GM19397 (cell line): ENCODE measurements at regions not wholly inside any gene's neighbourhood (a gene's known extent, or its start where the extent isn't known, plus 50 kb on each side); places are given as distances from the start of the nearest gene placed in this dataset.

ENCODE experiments used
- ATAC-seq: cut with Tn5 transposase; IDR thresholded peaks from one replicate; pipeline ENCODE4 v1.9.1; 2021; ENCODE audit warnings: mild to moderate bottlenecking, moderate library complexity; ENCODE audit not compliant: unreplicated experiment

- ATAC-seq: no peak
Observed at GRCh38 chr4:20351360-20352162, 99.9 kb downstream of the SLIT2 start.

DNA sequence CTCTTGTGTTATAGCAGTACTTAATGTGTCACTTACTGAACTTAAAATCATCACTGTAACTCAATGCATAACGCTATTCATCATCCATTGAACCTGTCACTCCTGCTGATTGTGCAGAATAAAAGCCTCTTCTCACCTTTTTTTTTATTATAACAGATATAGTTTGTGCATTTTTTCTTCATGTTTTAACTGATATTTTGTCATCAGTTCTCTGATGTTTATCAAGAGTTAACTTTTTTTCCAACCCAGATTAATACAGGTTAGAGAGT is 100.4 kb downstream of the SLIT2 start:
- no peak for ATAC-seq

GRCh38 chr4:20353646-20354045 is 101.9 kb downstream of the SLIT2 start:
- ATAC-seq: no peak

- no peak for ATAC-seq
Observed at GRCh38 chr4:20354120-20354519, 102.4 kb downstream of the SLIT2 start.

GRCh38 chr4:20356565-20356964 is 104.9 kb downstream of the SLIT2 start:
- ATAC-seq: no peak

DNA sequence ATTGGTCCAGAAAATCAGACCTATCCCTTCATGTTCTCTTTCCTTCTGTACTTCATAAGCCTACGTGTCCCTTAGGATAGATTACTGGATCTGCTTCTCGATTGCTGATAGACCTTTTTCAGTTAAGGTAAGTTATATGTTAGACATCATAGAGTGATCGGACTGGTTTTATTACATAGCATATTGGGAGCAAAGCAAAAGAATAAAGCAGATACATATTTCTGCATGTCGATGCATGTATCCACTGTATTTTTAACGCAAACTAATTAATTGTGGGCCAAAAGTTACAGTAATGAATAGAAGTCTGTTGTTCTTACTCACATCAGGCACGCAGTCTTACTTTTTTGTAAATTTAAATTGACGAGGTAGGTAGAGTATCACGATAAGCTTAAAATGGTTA is 106.4 kb downstream of the SLIT2 start:
- ATAC-seq: no peak

DNA sequence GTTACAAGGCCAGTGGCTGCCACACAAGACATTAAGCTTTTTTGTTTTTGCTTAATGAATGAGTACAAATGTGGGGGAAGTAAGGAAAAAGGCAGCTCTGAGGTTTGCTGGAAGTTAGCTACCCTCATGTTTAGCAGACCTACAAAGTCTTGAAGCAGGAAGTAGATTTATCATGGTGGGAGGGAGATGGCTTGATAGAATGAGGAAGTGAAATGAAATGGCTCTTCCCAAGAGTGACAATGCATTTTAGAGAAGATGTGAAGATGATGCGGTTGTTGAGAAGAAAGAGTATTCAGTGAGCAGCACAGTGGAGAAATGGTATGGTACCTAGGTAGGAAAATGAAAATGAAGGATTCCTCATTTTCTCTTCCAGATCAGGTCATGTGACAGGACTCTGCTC is 108.0 kb downstream of the SLIT2 start:
- no peak for ATAC-seq

GRCh38 chr4:20362148-20362547 is 110.4 kb downstream of the SLIT2 start:
- no peak for ATAC-seq

DNA sequence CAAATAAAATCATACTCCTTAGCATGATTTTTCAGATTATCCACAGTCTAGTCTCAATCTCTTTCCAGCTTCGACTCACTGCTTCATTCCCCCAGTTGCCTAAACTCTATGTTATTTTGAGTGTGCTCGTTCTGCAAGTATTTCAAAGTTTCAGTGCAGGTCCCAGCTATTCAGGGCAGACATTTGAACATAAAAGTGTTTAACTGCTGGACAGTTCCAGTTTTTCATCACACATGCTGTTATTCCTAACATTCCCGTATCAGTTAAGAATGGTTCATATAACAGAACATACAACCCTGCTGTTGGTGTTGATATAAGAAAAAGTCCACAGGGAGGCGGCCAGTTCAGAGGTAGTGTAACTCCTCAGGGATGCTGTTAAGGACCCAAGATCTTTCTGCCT is 113.3 kb downstream of the SLIT2 start:
- ATAC-seq: no peak

GRCh38 chr4:20367446-20367845 is 115.7 kb downstream of the SLIT2 start:
- no peak for ATAC-seq

- ATAC-seq: no peak
Observed at GRCh38 chr4:20368926-20369325, 117.2 kb downstream of the SLIT2 start.

DNA sequence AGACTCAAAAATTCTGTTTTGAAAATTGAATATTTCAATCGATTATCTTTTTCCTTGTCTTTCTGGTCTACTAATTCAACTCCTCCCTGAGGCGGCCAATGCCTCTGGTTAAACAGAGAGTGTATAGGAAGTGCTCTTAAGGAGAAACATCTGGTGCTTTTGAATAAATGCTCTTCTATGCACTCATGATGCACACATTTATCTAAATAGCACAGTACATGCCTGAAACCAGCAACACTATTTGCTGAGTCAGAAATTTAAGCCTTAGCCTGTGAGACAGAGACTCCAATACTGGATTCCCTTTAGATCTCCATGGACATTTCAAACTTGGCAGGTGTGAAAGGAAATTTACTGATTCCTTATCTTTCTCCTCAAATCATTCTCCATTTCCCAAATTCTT is 118.6 kb downstream of the SLIT2 start:
- ATAC-seq: no peak

DNA sequence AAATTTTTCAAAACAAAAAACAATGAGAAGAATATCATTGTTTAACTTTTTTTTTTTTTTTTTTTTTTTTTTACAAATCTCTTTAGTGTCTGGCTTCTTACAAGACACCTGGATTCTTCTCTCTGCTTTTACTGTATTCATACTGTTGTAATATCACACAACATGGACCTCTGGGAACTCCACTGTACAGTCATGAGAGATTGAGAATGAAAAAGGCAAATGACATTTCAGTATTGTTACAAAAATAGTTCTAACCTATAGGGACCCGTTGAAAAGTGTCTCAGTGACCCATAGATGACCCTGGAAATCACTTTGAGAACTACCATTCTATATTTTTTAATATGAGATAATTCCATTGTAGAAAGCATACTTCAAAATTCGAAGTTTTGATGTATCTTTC is 124.4 kb downstream of the SLIT2 start:
- no peak for ATAC-seq

DNA sequence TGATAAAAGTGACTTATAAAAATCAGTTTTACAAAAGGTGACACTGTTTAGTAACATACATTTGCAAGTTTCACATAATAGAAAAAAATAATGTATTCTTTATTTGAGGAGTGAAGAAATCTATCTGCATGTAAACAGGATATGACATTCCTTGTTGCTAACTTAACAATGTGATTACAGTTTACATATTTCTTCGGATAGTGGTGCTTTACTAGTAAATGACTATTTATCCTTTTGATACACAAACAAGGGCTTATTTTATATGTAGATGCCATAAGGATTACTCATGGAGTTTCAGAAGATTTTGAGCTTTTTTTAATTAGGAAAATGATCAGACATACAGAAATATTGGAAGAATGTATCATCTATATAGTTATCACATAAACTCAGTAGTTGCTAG is 126.5 kb downstream of the SLIT2 start:
- ATAC-seq: no peak

DNA sequence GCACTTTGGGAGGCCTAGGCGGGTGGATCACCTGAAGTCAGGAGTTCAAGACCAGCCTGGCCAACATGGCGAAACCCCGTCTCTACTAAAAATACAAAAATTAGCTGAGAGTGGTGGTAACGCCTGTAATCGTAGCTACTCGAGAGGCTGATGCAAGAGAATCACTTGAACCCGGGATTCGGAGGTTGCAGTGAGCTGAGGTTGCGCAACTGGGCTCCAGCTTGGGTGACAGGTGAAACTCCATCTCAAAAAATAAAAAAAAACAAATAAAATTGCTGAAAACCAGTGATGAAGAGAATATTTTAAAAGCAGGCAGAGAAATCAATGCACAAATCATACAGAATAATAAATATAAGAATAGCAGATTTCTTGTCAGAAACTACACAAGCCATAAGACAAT is 129.3 kb downstream of the SLIT2 start:
- no peak for ATAC-seq

- ATAC-seq: no peak
Observed at GRCh38 chr4:20383283-20383682, 131.6 kb downstream of the SLIT2 start.

DNA sequence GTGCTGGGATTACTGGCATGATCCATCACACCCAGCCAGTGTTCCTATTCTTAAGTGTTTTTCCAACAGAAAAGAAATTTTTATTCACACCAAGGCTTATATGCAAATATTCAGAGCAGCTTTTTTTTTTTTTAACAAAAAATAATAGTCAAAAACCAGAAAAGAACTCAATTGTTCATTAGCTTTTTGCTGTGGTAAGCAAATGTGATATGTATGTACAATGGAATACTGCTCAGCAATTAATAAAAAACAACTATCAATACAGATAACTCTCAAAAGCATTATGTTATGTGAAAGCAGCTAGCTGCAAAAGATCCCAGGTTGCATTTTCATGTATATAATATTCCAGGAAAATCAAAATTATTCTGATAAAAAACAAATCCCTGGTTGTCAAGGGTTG is 132.3 kb downstream of the SLIT2 start:
- no peak for ATAC-seq

DNA sequence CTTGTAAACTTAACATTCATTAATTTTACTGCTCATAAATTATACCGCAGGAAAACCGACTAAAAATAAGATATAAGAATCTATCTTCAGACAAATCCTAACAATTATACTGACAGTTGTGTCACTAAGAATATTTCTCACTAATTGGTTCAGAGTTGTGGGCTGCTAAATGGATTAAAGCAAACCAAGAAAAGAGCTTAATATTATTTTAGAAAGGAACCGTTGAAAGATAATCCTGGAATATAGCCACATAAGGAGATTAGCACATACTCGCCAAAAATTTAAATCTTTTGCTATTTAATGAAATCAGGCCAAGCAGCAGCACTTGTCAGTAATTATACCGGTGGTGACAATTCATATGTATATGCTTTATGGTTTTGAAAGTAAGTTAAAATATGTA is 132.8 kb downstream of the SLIT2 start:
- no peak for ATAC-seq

DNA sequence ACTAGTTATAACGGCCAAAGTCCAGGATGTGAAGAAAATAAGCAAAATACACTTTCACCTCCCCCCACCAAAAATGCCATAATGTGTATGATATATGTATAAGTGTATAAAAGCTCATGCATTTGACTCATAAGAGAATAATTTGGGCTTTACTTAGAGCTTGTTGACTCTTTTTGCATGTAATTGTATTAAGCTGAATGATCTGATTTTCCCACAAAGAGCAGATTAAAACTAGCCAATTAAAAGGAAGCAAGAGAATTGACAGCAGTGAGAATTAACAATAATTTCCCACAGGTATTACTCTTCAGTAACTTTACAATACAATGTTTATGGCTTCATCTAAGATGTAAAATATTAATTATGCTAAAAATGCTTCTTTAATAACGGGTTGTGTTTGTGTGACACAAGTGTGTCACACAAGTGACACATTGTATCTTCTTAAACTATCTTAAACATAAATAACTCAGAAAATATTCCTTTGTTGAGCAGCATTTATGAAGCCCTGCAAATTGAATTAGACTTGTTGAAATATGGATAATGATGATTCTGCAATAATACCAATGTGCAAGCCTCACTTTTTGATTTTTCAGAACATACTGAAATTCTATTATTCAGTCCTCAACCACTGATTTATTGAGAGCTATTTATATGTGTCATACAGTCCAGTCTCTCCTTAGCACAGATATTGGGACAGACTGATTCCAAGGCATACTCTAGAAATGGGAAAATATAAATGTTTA is 134.5 kb downstream of the SLIT2 start:
- ATAC-seq: no peak

DNA sequence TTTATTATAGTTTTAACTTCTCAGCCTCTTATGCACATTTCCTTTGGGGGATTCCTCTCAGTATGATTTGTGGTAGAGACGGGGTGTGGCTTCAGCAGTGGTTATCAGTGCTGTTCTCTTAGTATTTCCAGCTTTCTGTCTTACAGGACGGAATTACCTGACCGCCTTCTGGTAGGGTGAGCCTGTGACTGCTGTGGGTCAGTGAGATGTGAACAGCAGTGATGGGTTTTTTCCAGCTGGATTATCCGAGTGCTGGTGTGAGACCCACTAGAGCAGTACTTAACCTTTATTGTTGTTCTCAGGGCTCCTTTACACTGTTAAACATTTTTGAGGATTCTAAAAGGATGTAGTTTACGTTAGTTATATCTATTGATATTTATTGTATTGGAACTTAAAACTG is 135.2 kb downstream of the SLIT2 start:
- no peak for ATAC-seq

- no peak for ATAC-seq
Observed at GRCh38 chr4:20391198-20391597, 139.5 kb downstream of the SLIT2 start.

- no peak for ATAC-seq
Observed at GRCh38 chr4:20391912-20392311, 140.2 kb downstream of the SLIT2 start.
